Liver (tissue), 8 donors: ENCODE measurements at regions not wholly inside any gene's neighbourhood (a gene's known extent, or its start where the extent isn't known, plus 50 kb on each side); places are given as distances from the start of the nearest gene placed in this dataset.
A peak's percentile ranks its signal among the peaks of the same experiment; 100 is the strongest.

Experiments
- DNase-seq: peaks from one replicate; pipeline ENCODE4 v3.0.0-alpha.2; 2017; ENCODE audit warnings: low spot score
- H3K27ac ChIP-seq, 2 donors: one replicate each; pipeline ENCODE4 v1.7.0; 2013; ENCODE audit warnings: inconsistent platforms in 2 of 2, low read length in 2 of 2, control low read depth in 1 of 2, low read depth in 1 of 2, mild to moderate bottlenecking in 1 of 2
- H3K27me3 ChIP-seq, 4 donors: one replicate each; pipeline versions ENCODE4 v1.6.1 to v1.7.0; 2013; ENCODE audit warnings: low read length in 3 of 4, inconsistent platforms in 1 of 4, mild to moderate bottlenecking in 1 of 4, moderate library complexity in 1 of 4; ENCODE audit not compliant: control insufficient read depth in 4 of 4, insufficient read depth in 4 of 4
- H3K36me3 ChIP-seq, 4 donors: one replicate each; pipeline versions ENCODE4 v1.6.1 to v1.7.0; 2013; ENCODE audit warnings: low read length in 3 of 4, mild to moderate bottlenecking in 3 of 4, low read depth in 1 of 4, moderate library complexity in 1 of 4; ENCODE audit not compliant: control insufficient read depth in 4 of 4, insufficient read depth in 3 of 4
- H3K4me1 ChIP-seq, 4 donors: one replicate each; pipeline versions ENCODE4 v1.6.1 to v1.7.0; 2013; ENCODE audit warnings: low read length in 3 of 4, mild to moderate bottlenecking in 3 of 4, moderate library complexity in 1 of 4; ENCODE audit not compliant: control insufficient read depth in 4 of 4, insufficient read depth in 4 of 4
- H3K4me3 ChIP-seq, 3 donors: one replicate each; pipeline versions ENCODE4 v1.6.1 to v1.7.0; 2013; ENCODE audit warnings: low read length in 3 of 3, control low read depth in 1 of 3, low read depth in 1 of 3, mild to moderate bottlenecking in 1 of 3
- H3K9ac ChIP-seq, 2 donors: one replicate each; pipeline ENCODE4 v1.7.0; 2013; ENCODE audit warnings: low read length in 2 of 2, mild to moderate bottlenecking in 2 of 2, moderate library complexity in 2 of 2, control low read depth in 1 of 2, low read depth in 1 of 2
- H3K9me3 ChIP-seq, 4 donors: one replicate each; pipeline versions ENCODE4 v1.6.1 to v1.7.0; 2013; ENCODE audit warnings: low read length in 3 of 4; ENCODE audit not compliant: control insufficient read depth in 4 of 4
- EGR1 ChIP-seq, 2 donors: IDR thresholded peaks; 2 replicates each; pipeline ENCODE4 v1.6.1; 2016 to 2018; ENCODE audit warnings: antibody characterized with exemption in 2 of 2, low read depth in 2 of 2
- FOXA1 ChIP-seq: IDR thresholded peaks from 2 replicates; pipeline ENCODE4 v1.6.1; 2016; ENCODE audit warnings: antibody characterized with exemption
- FOXA2 ChIP-seq: IDR thresholded peaks from 2 replicates; pipeline ENCODE4 v1.6.1; 2016; ENCODE audit warnings: antibody characterized with exemption
- GABPA ChIP-seq, 2 donors: IDR thresholded peaks in 1 of 2; conservative IDR thresholded peaks in 1 of 2; 2 replicates each; pipeline ENCODE4 v1.6.1; 2016; ENCODE audit warnings: antibody characterized with exemption in 2 of 2, mild to moderate bottlenecking in 1 of 2, moderate library complexity in 1 of 2
- HNF4A ChIP-seq, 2 donors: conservative IDR thresholded peaks; 2 replicates each; pipeline ENCODE4 v1.6.1; 2016; ENCODE audit warnings: antibody characterized with exemption in 2 of 2, mild to moderate bottlenecking in 2 of 2
- HNF4G ChIP-seq: IDR thresholded peaks from 2 replicates; pipeline ENCODE4 v1.6.1; 2016; ENCODE audit warnings: antibody characterized with exemption
- NR2F2 ChIP-seq: IDR thresholded peaks from 2 replicates; pipeline ENCODE4 v1.6.1; 2016; ENCODE audit warnings: antibody characterized with exemption
- RAD21 ChIP-seq, 2 donors: IDR thresholded peaks; 2 replicates each; pipeline ENCODE4 v1.6.1; 2016; ENCODE audit warnings: antibody characterized with exemption in 2 of 2, mild to moderate bottlenecking in 2 of 2
- RXRA ChIP-seq, 2 donors: IDR thresholded peaks; 2 replicates each; pipeline ENCODE4 v1.6.1; 2017 to 2018; ENCODE audit warnings: antibody characterized with exemption in 2 of 2, mild to moderate bottlenecking in 1 of 2
- SP1 ChIP-seq: IDR thresholded peaks from 2 replicates; pipeline ENCODE4 v1.6.1; 2018; ENCODE audit warnings: antibody characterized with exemption, mild to moderate bottlenecking
- WGBS: extraction: QIAGEN DNeasy Blood & Tissue Kit; methylation state at CpG from one replicate; pipeline ENCODE4 v1.1.7; 2013; 5-methylcytosine and 5-hydroxymethylcytosine counted together
- TF ChIP-seq, protein P1 (sequence below): IDR thresholded peaks from 2 replicates; pipeline ENCODE4 v1.6.1; 2016; ENCODE audit warnings: antibody characterized with exemption
- TF ChIP-seq, protein P2 (sequence below): fragments of 150-350 bp; IDR thresholded peaks from 2 replicates; pipeline ENCODE4 v1.5.1; 2017; ENCODE audit warnings: improper control_type of control experiment, low read depth, low read length; ENCODE audit not compliant: missing input control
- TF ChIP-seq, protein P3 (sequence below): IDR thresholded peaks from 2 replicates; pipeline ENCODE4 v1.6.1; 2016; ENCODE audit warnings: antibody characterized with exemption
- donor health status: healthy.
- donor health status: healthy.
- donor health status: healthy.
- donor health status: healthy.
- donor health status: healthy.

DNA sequence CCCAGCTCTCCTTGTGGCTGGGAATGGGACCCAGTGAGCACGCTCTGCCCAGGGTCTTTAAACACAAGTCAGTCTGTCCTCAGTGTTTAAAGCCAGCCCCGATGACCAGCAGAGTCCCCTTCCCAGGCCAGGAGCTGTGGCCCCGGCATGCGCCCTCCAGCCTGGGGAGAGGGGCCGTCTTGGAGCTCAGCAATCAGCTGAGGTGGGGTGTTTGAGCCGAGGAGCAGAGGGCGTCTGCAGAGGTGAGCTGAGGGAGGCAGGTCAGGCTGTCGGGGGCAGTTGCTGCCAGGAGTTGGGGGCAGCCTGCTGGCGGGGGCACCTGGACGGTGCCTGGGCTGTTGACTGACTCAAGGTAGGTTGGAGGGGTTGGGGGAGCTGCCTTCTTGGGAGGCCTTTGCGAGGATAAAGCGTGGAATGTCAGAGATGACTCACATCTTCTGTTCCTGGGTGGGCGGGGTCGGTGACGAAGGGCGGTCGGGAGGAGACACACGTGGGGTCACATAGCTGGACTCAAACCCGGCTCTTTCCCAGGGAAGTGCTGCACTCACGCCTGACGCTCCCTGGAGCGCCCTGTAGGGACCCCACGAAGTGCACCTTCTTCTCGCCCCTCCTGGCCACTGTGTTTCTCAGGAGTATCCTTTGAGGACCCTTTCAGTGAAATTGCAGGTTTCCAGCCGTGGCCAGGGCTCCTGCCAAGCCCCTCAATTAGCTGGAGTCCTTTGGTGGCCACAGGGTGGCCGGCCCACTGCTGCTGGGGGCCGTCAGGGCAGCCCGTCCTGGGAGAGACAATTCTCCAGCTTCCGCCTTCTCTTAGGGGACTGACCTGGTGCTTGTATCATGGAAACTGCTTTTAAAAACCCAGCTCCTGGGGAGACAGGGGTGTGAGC is 86.2 kb downstream of the SIK1 start:
- Histone ChIP-seq H3K4me1 (peaks cover 2 to 19% (median 14%) of the 10 kb centered on the region in 4 donors), H3K9me3 (no peaks in the 10 kb centered on the region), H3K27me3 (no peaks in the 10 kb centered on the region), H3K36me3 (no peaks in the 10 kb centered on the region), H3K9ac (no peak overlapping the region), H3K27ac (no peak overlapping the region), H3K4me3 (no peak overlapping the region)
- DNase-seq: no peak
- WGBS: 87% methylated on average over 29 of the region's 29 CpGs
- TF ChIP-seq RXRA (IDR thresholded peaks at IDR 0.05) (no peak), FOXA1 (no peak), GABPA (IDR thresholded peaks at IDR 0.05 in 1 of 2, conservative IDR thresholded peaks at IDR 0.05 in 1 of 2) (no peak), FOXA2 (no peak), HNF4G (no peak), HNF4A (conservative IDR thresholded peaks at IDR 0.05) (no peak)
- TF ChIP-seq, protein P1, sequence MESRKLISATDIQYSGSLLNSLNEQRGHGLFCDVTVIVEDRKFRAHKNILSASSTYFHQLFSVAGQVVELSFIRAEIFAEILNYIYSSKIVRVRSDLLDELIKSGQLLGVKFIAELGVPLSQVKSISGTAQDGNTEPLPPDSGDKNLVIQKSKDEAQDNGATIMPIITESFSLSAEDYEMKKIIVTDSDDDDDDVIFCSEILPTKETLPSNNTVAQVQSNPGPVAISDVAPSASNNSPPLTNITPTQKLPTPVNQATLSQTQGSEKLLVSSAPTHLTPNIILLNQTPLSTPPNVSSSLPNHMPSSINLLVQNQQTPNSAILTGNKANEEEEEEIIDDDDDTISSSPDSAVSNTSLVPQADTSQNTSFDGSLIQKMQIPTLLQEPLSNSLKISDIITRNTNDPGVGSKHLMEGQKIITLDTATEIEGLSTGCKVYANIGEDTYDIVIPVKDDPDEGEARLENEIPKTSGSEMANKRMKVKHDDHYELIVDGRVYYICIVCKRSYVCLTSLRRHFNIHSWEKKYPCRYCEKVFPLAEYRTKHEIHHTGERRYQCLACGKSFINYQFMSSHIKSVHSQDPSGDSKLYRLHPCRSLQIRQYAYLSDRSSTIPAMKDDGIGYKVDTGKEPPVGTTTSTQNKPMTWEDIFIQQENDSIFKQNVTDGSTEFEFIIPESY: no peak
- TF ChIP-seq, protein P2, sequence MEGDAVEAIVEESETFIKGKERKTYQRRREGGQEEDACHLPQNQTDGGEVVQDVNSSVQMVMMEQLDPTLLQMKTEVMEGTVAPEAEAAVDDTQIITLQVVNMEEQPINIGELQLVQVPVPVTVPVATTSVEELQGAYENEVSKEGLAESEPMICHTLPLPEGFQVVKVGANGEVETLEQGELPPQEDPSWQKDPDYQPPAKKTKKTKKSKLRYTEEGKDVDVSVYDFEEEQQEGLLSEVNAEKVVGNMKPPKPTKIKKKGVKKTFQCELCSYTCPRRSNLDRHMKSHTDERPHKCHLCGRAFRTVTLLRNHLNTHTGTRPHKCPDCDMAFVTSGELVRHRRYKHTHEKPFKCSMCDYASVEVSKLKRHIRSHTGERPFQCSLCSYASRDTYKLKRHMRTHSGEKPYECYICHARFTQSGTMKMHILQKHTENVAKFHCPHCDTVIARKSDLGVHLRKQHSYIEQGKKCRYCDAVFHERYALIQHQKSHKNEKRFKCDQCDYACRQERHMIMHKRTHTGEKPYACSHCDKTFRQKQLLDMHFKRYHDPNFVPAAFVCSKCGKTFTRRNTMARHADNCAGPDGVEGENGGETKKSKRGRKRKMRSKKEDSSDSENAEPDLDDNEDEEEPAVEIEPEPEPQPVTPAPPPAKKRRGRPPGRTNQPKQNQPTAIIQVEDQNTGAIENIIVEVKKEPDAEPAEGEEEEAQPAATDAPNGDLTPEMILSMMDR: no peak

DNA sequence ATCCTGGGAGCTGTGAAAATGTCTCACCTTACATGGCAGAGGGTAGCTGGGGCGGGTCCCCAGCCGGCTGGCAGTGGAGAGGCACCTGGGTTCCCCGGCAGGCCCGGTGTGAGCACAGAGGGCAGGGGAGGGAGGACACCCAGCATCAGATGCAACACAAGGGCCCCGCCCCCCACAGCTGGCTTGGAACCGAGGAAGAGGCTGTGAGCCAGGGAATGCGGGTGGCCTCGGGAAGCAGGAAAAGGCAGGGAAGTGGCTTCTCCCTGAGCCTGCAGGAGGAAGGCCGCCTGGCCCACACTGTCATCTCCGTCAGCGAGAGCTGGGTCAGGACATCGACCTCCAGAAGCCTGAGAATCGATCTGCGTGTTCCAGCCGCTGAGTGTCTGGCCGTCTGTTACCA is 87.3 kb downstream of the SIK1 start:
- H3K27ac ChIP-seq: no peak overlapping the region
- H3K4me1 ChIP-seq: peaks cover 2 to 19% (median 14%) of the 10 kb centered on the region in 4 donors
- DNase-seq: no peak
- TF ChIP-seq NR2F2 (peak; percentile 82), FOXA1 (no peak), RXRA (IDR thresholded peaks at IDR 0.05) (peak; percentile 81 to 97), RAD21 (IDR thresholded peaks at IDR 0.05) (peak in 1 of 2 donors; percentile 63), HNF4G (no peak), SP1 (peak; percentile 72), EGR1 (IDR thresholded peaks at IDR 0.05; ENCODE audit: low read depth in 2 of 2) (peak in 1 of 2 donors; percentile 22)
- TF ChIP-seq, protein P1: no peak
- TF ChIP-seq, protein P3, sequence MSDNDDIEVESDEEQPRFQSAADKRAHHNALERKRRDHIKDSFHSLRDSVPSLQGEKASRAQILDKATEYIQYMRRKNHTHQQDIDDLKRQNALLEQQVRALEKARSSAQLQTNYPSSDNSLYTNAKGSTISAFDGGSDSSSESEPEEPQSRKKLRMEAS: no peak
- 40% methylated on average over 16 of the region's 16 CpGs for WGBS
- no peaks in the 10 kb centered on the region for H3K36me3 ChIP-seq
- H3K9me3 ChIP-seq: no peaks in the 10 kb centered on the region
- no peaks in the 10 kb centered on the region for H3K27me3 ChIP-seq
- H3K9ac ChIP-seq: no peak overlapping the region
- H3K4me3 ChIP-seq: no peak overlapping the region
